ENCODE measurements at regions not wholly inside any gene's neighbourhood (a gene's known extent, or its start where the extent isn't known, plus 50 kb on each side); places are given as distances from the start of the nearest gene placed in this dataset.
"Not testable (repeated sequence)": the region's sequence is repeated elsewhere in the genome, so short reads cannot be mapped to it uniquely, and the experiment has no call there.

GRCh38 chr1:166679369-166679768, 159.9 kb upstream of the POGK start:
- Histone ChIP-seq H3K9me3 (ENCODE audit: control insufficient read depth in 5 of 5, low read length in 5 of 5) (no peaks in the 10 kb centered on the region), H3K36me3 (ENCODE audit: control insufficient read depth in 5 of 5, insufficient read depth in 5 of 5, low read length in 5 of 5) (no peaks in the 10 kb centered on the region), H3K27me3 (ENCODE audit: control insufficient read depth in 5 of 5, insufficient read depth in 4 of 5, low read length in 5 of 5) (no peaks in the 10 kb centered on the region)

DNA sequence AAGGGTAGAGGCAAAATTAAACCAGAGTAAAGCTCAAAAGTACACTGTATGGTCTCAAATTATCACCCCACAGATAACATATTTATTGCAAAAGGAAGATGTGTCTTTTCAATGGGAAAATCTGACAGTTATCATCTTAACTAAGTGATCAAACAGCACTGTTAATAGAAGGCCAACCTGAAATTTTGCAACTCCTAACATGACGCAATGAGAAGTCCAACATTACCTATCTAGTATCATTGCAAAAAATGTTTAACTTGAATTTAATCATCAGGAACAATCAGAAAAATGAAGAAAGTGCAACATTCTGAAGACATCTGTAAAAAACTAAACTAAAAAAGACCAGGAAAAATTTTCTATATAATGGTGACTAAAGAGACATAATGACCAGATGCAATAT, 156.7 kb upstream of the POGK start:
- H3K36me3 ChIP-seq (ENCODE audit: control insufficient read depth in 5 of 5, insufficient read depth in 5 of 5, low read length in 5 of 5) = no peaks in the 10 kb centered on the region
- no peak overlapping the region for H3K4me3 ChIP-seq (ENCODE audit: low read depth in 1 of 5, low read length in 5 of 5)
- H3K4me1 ChIP-seq (ENCODE audit: control insufficient read depth in 5 of 5, insufficient read depth in 5 of 5, low read length in 5 of 5) = no peaks in the 10 kb centered on the region
- H3K27me3 ChIP-seq (ENCODE audit: control insufficient read depth in 5 of 5, insufficient read depth in 4 of 5, low read length in 5 of 5) = no peaks in the 10 kb centered on the region
- H3K9me3 ChIP-seq (ENCODE audit: control insufficient read depth in 5 of 5, low read length in 5 of 5) = peaks cover 0 to 10% (median 2%) of the 10 kb centered on the region in 5 donors
- no peak overlapping the region for H3K27ac ChIP-seq (ENCODE audit: low read depth, low read length)
- H3K9ac ChIP-seq (ENCODE audit: low read length in 5 of 5) = no peak overlapping the region

More at GRCh38 chr1:166679369-166679768, 159.9 kb upstream of the POGK start:
- H3K27ac ChIP-seq (ENCODE audit: low read depth, low read length) = no peak overlapping the region
- H3K4me1 ChIP-seq (ENCODE audit: control insufficient read depth in 5 of 5, insufficient read depth in 5 of 5, low read length in 5 of 5) = no peaks in the 10 kb centered on the region
- no peak overlapping the region for H3K9ac ChIP-seq (ENCODE audit: low read length in 5 of 5)
- no peak overlapping the region for H3K4me3 ChIP-seq (ENCODE audit: low read depth in 1 of 5, low read length in 5 of 5)

- H3K27ac ChIP-seq (ENCODE audit: low read depth, low read length); H3K4me1 ChIP-seq (ENCODE audit: control insufficient read depth in 5 of 5, insufficient read depth in 5 of 5, low read length in 5 of 5); H3K36me3 ChIP-seq (ENCODE audit: control insufficient read depth in 5 of 5, insufficient read depth in 5 of 5, low read length in 5 of 5); H3K27me3 ChIP-seq (ENCODE audit: control insufficient read depth in 5 of 5, insufficient read depth in 4 of 5, low read length in 5 of 5); H3K9me3 ChIP-seq (ENCODE audit: control insufficient read depth in 5 of 5, low read length in 5 of 5); H3K9ac ChIP-seq (ENCODE audit: low read length in 5 of 5); H3K4me3 ChIP-seq (ENCODE audit: low read depth in 1 of 5, low read length in 5 of 5): not testable (repeated sequence)
These were observed 154.6 kb upstream of the POGK start for GRCh38 chr1:166684669-166685068.

GRCh38 chr1:166685200-166685599, 154.1 kb upstream of the POGK start:
- Histone ChIP-seq H3K36me3 (ENCODE audit: control insufficient read depth in 5 of 5, insufficient read depth in 5 of 5, low read length in 5 of 5) (no peaks in the 10 kb centered on the region), H3K9me3 (ENCODE audit: control insufficient read depth in 5 of 5, low read length in 5 of 5) (peaks cover 0 to 10% (median 2%) of the 10 kb centered on the region in 5 donors), H3K27ac (ENCODE audit: low read depth, low read length) (no peak overlapping the region), H3K4me3 (ENCODE audit: low read depth in 1 of 5, low read length in 5 of 5) (no peak overlapping the region), H3K4me1 (ENCODE audit: control insufficient read depth in 5 of 5, insufficient read depth in 5 of 5, low read length in 5 of 5) (no peaks in the 10 kb centered on the region), H3K27me3 (ENCODE audit: control insufficient read depth in 5 of 5, insufficient read depth in 4 of 5, low read length in 5 of 5) (no peaks in the 10 kb centered on the region), H3K9ac (ENCODE audit: low read length in 5 of 5) (no peak overlapping the region)

GRCh38 chr1:166685891-166686290, 153.4 kb upstream of the POGK start:
- H3K4me3 ChIP-seq (ENCODE audit: low read depth in 1 of 5, low read length in 5 of 5); H3K36me3 ChIP-seq (ENCODE audit: control insufficient read depth in 5 of 5, insufficient read depth in 5 of 5, low read length in 5 of 5): not testable (repeated sequence)

DNA sequence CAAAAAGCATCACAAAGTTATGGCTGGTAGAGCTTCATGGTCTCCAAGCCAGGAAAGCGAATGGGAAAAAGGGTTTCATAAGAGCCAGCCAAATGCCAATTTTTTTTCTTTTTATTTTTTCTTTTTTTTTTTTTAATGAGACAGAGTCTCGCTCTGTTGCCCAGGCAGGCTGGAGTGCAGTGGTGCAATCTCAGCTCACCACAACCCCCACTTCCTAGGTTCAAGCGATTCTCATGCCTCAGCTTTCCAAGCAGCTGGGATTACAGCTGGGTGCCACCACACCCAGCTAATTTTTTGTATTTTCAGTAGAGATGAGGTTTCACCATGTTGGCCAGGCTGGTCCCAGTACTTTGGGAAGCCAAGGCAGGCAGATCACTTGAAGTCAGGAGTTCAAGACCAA, 148.7 kb upstream of the POGK start:
- H3K4me3 ChIP-seq (ENCODE audit: low read depth in 1 of 5, low read length in 5 of 5); H3K36me3 ChIP-seq (ENCODE audit: control insufficient read depth in 5 of 5, insufficient read depth in 5 of 5, low read length in 5 of 5); H3K9ac ChIP-seq (ENCODE audit: low read length in 5 of 5); H3K27me3 ChIP-seq (ENCODE audit: control insufficient read depth in 5 of 5, insufficient read depth in 4 of 5, low read length in 5 of 5); H3K4me1 ChIP-seq (ENCODE audit: control insufficient read depth in 5 of 5, insufficient read depth in 5 of 5, low read length in 5 of 5); H3K27ac ChIP-seq (ENCODE audit: low read depth, low read length); H3K9me3 ChIP-seq (ENCODE audit: control insufficient read depth in 5 of 5, low read length in 5 of 5): not testable (repeated sequence)

More at GRCh38 chr1:166685891-166686290, 153.4 kb upstream of the POGK start:
- not testable (repeated sequence) for H3K9ac ChIP-seq (ENCODE audit: low read length in 5 of 5); H3K4me1 ChIP-seq (ENCODE audit: control insufficient read depth in 5 of 5, insufficient read depth in 5 of 5, low read length in 5 of 5); H3K9me3 ChIP-seq (ENCODE audit: control insufficient read depth in 5 of 5, low read length in 5 of 5); H3K27me3 ChIP-seq (ENCODE audit: control insufficient read depth in 5 of 5, insufficient read depth in 4 of 5, low read length in 5 of 5); H3K27ac ChIP-seq (ENCODE audit: low read depth, low read length)

- Histone ChIP-seq H3K36me3 (ENCODE audit: control insufficient read depth in 5 of 5, insufficient read depth in 5 of 5, low read length in 5 of 5) (no peaks in the 10 kb centered on the region), H3K27ac (ENCODE audit: low read depth, low read length) (no peak overlapping the region), H3K27me3 (ENCODE audit: control insufficient read depth in 5 of 5, insufficient read depth in 4 of 5, low read length in 5 of 5) (no peaks in the 10 kb centered on the region), H3K9me3 (ENCODE audit: control insufficient read depth in 5 of 5, low read length in 5 of 5) (peaks cover 0 to 3% (median 0%) of the 10 kb centered on the region in 5 donors), H3K4me3 (ENCODE audit: low read depth in 1 of 5, low read length in 5 of 5) (no peak overlapping the region), H3K9ac (ENCODE audit: low read length in 5 of 5) (no peak overlapping the region), H3K4me1 (ENCODE audit: control insufficient read depth in 5 of 5, insufficient read depth in 5 of 5, low read length in 5 of 5) (no peaks in the 10 kb centered on the region)
These were observed 147.8 kb upstream of the POGK start for GRCh38 chr1:166691476-166691875.

- Histone ChIP-seq H3K9ac (ENCODE audit: low read length in 5 of 5) (no peak overlapping the region), H3K4me3 (ENCODE audit: low read depth in 1 of 5, low read length in 5 of 5) (no peak overlapping the region), H3K27ac (ENCODE audit: low read depth, low read length) (no peak overlapping the region), H3K36me3 (ENCODE audit: control insufficient read depth in 5 of 5, insufficient read depth in 5 of 5, low read length in 5 of 5) (no peaks in the 10 kb centered on the region), H3K4me1 (ENCODE audit: control insufficient read depth in 5 of 5, insufficient read depth in 5 of 5, low read length in 5 of 5) (no peaks in the 10 kb centered on the region), H3K27me3 (ENCODE audit: control insufficient read depth in 5 of 5, insufficient read depth in 4 of 5, low read length in 5 of 5) (no peaks in the 10 kb centered on the region), H3K9me3 (ENCODE audit: control insufficient read depth in 5 of 5, low read length in 5 of 5) (peaks cover 0 to under 1% (median 0%) of the 10 kb centered on the region in 5 donors)
These were observed 146.9 kb upstream of the POGK start for GRCh38 chr1:166692346-166692745.

GRCh38 chr1:166693158-166693557, 146.1 kb upstream of the POGK start:
- H3K9me3 ChIP-seq (ENCODE audit: control insufficient read depth in 5 of 5, low read length in 5 of 5) = no peaks in the 10 kb centered on the region
- no peaks in the 10 kb centered on the region for H3K27me3 ChIP-seq (ENCODE audit: control insufficient read depth in 5 of 5, insufficient read depth in 4 of 5, low read length in 5 of 5)
- no peaks in the 10 kb centered on the region for H3K36me3 ChIP-seq (ENCODE audit: control insufficient read depth in 5 of 5, insufficient read depth in 5 of 5, low read length in 5 of 5)
- H3K9ac ChIP-seq (ENCODE audit: low read length in 5 of 5) = no peak overlapping the region
- no peak overlapping the region for H3K4me3 ChIP-seq (ENCODE audit: low read depth in 1 of 5, low read length in 5 of 5)
- no peak overlapping the region for H3K27ac ChIP-seq (ENCODE audit: low read depth, low read length)
- H3K4me1 ChIP-seq (ENCODE audit: control insufficient read depth in 5 of 5, insufficient read depth in 5 of 5, low read length in 5 of 5) = no peaks in the 10 kb centered on the region

GRCh38 chr1:166693673-166694297, 145.5 kb upstream of the POGK start:
- Histone ChIP-seq H3K9me3 (ENCODE audit: control insufficient read depth in 5 of 5, low read length in 5 of 5) (no peaks in the 10 kb centered on the region), H3K27me3 (ENCODE audit: control insufficient read depth in 5 of 5, insufficient read depth in 4 of 5, low read length in 5 of 5) (no peaks in the 10 kb centered on the region), H3K4me1 (ENCODE audit: control insufficient read depth in 5 of 5, insufficient read depth in 5 of 5, low read length in 5 of 5) (no peaks in the 10 kb centered on the region), H3K4me3 (ENCODE audit: low read depth in 1 of 5, low read length in 5 of 5) (no peak overlapping the region), H3K36me3 (ENCODE audit: control insufficient read depth in 5 of 5, insufficient read depth in 5 of 5, low read length in 5 of 5) (no peaks in the 10 kb centered on the region), H3K27ac (ENCODE audit: low read depth, low read length) (no peak overlapping the region), H3K9ac (ENCODE audit: low read length in 5 of 5) (no peak overlapping the region)

- Histone ChIP-seq H3K36me3 (ENCODE audit: control insufficient read depth in 5 of 5, insufficient read depth in 5 of 5, low read length in 5 of 5) (no peaks in the 10 kb centered on the region), H3K4me3 (ENCODE audit: low read depth in 1 of 5, low read length in 5 of 5) (no peak overlapping the region), H3K9ac (ENCODE audit: low read length in 5 of 5) (no peak overlapping the region), H3K27ac (ENCODE audit: low read depth, low read length) (no peak overlapping the region), H3K9me3 (ENCODE audit: control insufficient read depth in 5 of 5, low read length in 5 of 5) (no peaks in the 10 kb centered on the region), H3K27me3 (ENCODE audit: control insufficient read depth in 5 of 5, insufficient read depth in 4 of 5, low read length in 5 of 5) (peaks cover 0 to 4% (median 0%) of the 10 kb centered on the region in 5 donors), H3K4me1 (ENCODE audit: control insufficient read depth in 5 of 5, insufficient read depth in 5 of 5, low read length in 5 of 5) (no peaks in the 10 kb centered on the region)
These were observed 144.2 kb upstream of the POGK start for GRCh38 chr1:166695115-166695514.
